GM10248 (cell line): ENCODE measurements at regions not wholly inside any gene's neighbourhood (a gene's known extent, or its start where the extent isn't known, plus 50 kb on each side); places are given as distances from the start of the nearest gene placed in this dataset.

Experiments used
- CTCF ChIA-PET: fragments of 300-600 bp; sonication (Branson Sonifier 250); formaldehyde crosslinking; extraction: SDS; loops from one replicate; lab custom pipeline; 2021; ENCODE audit warnings: antibody characterized with exemption; lab: Yijun Ruan, JAX
- POLR2A ChIA-PET: fragments of 350-650 bp; sonication (Branson Sonifier 250); formaldehyde crosslinking; extraction: SDS; loops from one replicate; lab custom pipeline; 2020; ENCODE audit warnings: antibody characterized with exemption; lab: Yijun Ruan, JAX
- DNase-seq: peaks from one replicate; pipeline ENCODE4 v3.0.0; 2012; ENCODE audit errors: extremely low spot score
- CTCF ChIP-seq: IDR thresholded peaks from 2 replicates; pipeline ENCODE4 v1.5.1; 2012; ENCODE audit warnings: mild to moderate bottlenecking, low read depth; ENCODE audit errors: extremely low read depth, missing control alignments, control extremely low read depth

GRCh38 chr11:69942333-69942820 lies 123.2 kb upstream of the FGF3 start:
- ChIA-PET POLR2A (no interaction called here), CTCF (interaction anchor here (0.9 kb wide), 1 partner anchor 250 kb away, joined by 3 read pairs; no protein-coding TSS in a partner anchor)
- TF ChIP-seq CTCF: no peak
- no peak for DNase-seq

GRCh38 chr11:69943066-69943465 lies 123.8 kb upstream of the FGF3 start:
- CTCF ChIA-PET: interaction anchor here (0.9 kb wide), 1 partner anchor 249 kb away, joined by 3 read pairs; no protein-coding TSS in a partner anchor

GRCh38 chr11:69943506-69943905 lies 124.3 kb upstream of the FGF3 start:
- no peak for DNase-seq
- no peak for TF ChIP-seq CTCF
- POLR2A ChIA-PET: no interaction called here
- CTCF ChIA-PET: no interaction called here

More at GRCh38 chr11:69943066-69943465, 123.8 kb upstream of the FGF3 start:
- POLR2A ChIA-PET: no interaction called here
- DNase-seq: no peak
- peak; percentile 23 for TF ChIP-seq CTCF

GRCh38 chr11:69944146-69944795 lies 125.1 kb upstream of the FGF3 start:
- CTCF ChIA-PET: no interaction called here
- no peak for DNase-seq
- TF ChIP-seq CTCF: no peak
- POLR2A ChIA-PET: no interaction called here

- DNase-seq: no peak
- ChIA-PET CTCF (no interaction called here), POLR2A (no interaction called here)
- no peak for TF ChIP-seq CTCF
Measured at GRCh38 chr11:69945157-69945556, 125.9 kb upstream of the FGF3 start.

- CTCF ChIA-PET: interaction anchor here (1.1 kb wide), 1 partner anchor 249 kb away, joined by 3 read pairs; no protein-coding TSS in a partner anchor
- POLR2A ChIA-PET: no interaction called here
- no peak for TF ChIP-seq CTCF
- DNase-seq: no peak
Measured at GRCh38 chr11:69947059-69947792, 128.0 kb upstream of the FGF3 start.
